GDM1 (cell line): ENCODE measurements at regions not wholly inside any gene's neighbourhood (a gene's known extent, or its start where the extent isn't known, plus 50 kb on each side); places are given as distances from the start of the nearest gene placed in this dataset.

Source experiments
- DNase-seq: peaks from one replicate; lab custom pipeline; 2025; lab: John Stamatoyannopoulos, UW

GRCh38 chr6:54991761-54992330, 145.3 kb downstream of the FAM83B start:
- no peak for DNase-seq

DNA sequence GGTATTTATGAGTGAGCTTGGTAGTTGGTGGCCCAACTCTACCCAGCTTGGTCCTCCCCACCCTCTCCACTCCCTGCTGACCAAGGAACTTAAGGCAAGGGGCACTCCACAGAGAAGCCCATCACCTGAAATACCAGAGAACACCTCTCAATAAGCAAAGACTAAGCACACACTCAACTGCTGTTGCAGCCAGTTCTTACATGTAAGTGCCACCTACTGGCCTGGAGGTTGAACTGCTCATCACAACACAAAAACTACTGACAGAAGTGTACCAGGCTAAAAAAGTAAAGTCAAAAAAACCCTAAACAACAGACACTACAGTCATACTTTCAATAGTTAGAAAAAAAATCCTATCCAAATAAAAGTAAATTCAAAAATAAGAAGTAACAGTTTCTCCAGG, 146.2 kb downstream of the FAM83B start:
- DNase-seq: no peak

GRCh38 chr6:54993294-54993693, 146.7 kb downstream of the FAM83B start:
- no peak for DNase-seq

DNA sequence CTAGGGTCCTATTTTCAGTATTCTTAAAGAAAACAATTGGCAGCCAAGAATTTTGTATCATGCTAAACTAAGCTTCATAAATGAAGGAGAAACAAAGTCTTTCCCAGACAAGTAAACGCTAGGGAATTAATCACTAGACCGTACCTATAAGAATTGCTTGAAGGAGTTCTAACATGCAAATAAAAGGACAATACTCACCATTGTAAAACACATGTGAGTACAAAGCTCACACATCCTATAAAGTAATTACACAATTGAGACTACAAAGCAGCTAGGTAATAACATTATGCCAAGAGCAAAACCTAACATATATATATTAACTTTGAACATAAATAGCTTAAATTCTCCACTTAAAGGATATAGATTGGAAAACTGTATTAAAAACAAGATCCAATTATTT, 147.4 kb downstream of the FAM83B start:
- no peak for DNase-seq

GRCh38 chr6:54998576-54998975, 152.0 kb downstream of the FAM83B start:
- DNase-seq: no peak

- no peak for DNase-seq
These were observed 157.3 kb downstream of the FAM83B start for GRCh38 chr6:55003719-55004430.

GRCh38 chr6:55009131-55009530, 162.6 kb downstream of the FAM83B start:
- DNase-seq: no peak

DNA sequence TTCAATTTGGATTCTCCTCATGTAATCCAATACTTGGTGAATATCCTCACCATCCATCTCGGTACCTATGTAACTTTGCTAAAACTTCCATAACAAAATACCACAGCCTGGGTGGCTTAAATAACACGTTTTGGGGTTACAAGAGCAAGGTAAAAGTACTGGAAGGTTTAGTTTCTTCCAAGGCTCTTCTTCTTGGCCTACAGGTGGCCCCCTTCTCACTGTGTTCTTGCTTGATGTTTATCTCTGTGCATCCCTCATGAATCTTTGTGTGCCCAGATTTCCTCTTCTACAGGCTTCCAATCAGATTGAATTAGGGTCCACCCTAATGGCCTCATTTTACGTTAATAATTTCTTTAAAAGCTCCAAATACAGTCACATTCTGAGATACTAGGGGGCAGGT, 163.3 kb upstream of the HCRTR2 start:
- DNase-seq: no peak

DNA sequence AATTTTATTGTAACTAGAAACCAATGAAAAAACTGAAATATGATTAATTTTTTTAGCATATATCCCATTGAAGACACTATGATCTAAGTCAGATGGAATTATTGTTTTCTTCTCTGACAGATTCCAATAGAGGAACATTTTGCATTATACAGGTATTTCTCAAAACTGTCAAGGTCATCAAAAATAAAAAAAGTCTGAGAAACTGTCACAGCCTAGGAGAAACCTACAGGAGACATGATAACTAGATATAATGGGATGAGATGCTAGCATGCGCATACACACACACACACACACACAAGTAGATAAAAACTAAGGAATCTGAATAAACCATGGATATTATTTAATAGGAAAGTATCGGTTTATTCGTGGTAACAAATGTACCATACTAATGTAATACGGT, 161.9 kb upstream of the HCRTR2 start:
- DNase-seq: no peak

- no peak for DNase-seq
These were observed 159.8 kb upstream of the HCRTR2 start for GRCh38 chr6:55014321-55015088.

GRCh38 chr6:55016261-55016660, 158.1 kb upstream of the HCRTR2 start:
- DNase-seq: no peak

DNA sequence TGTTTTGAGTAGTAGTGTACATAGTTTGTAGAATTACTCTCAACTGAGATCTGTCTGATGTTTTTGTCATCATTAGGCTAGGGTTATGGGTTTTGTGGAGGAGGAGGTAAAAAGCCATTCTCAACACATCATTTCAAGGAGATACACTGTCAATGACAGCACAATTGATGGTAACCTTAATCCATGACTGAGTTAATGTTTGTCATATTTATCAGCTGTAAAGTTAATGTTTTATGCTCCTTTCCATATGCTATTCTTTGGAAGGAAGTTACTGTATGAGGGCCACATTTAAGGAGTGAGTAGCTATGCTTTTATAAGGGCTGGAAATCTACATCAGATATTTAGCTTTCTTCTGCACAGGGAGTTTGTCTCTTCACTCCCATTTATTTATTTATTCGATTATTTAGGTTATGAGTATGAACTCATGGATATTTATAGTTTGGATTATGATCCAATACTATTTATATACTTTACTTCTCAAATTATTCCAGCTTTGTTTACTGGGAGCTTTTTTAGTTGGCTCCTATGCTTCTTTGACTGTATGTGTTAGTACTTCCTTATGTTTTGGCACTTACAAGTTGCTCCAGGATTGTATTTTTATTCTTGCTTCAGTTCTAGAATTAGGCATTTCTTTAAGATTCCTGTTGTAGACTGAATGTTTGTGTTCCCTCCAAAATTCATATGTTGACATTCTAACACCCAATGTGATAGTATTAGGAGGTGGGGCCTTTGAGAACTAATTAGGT, 156.6 kb upstream of the HCRTR2 start:
- DNase-seq: no peak

- DNase-seq: no peak
These were observed 154.7 kb upstream of the HCRTR2 start for GRCh38 chr6:55019591-55019990.

GRCh38 chr6:55023230-55023629, 151.1 kb upstream of the HCRTR2 start:
- no peak for DNase-seq

GRCh38 chr6:55033016-55033546, 141.2 kb upstream of the HCRTR2 start:
- DNase-seq: no peak

DNA sequence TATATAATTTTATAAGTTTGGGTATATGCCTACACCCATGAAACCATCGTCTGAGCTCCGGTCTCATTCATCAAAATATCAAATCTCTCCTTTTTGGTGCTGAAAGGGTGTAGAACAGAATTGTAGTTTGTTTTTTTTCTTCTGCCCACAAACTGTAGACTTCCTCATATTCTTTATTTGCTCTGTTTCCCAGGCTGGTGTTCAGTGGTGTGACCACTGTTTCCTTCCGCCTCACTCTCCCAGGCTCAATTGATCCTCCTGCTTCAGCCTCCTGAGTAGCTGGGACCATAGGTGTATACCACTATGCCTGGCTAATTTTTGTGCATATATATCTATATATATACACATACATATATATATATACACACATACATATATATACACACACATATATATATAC, 139.6 kb upstream of the HCRTR2 start:
- DNase-seq: peak; percentile 83

GRCh38 chr6:55040102-55040848, 134.0 kb upstream of the HCRTR2 start:
- no peak for DNase-seq

DNA sequence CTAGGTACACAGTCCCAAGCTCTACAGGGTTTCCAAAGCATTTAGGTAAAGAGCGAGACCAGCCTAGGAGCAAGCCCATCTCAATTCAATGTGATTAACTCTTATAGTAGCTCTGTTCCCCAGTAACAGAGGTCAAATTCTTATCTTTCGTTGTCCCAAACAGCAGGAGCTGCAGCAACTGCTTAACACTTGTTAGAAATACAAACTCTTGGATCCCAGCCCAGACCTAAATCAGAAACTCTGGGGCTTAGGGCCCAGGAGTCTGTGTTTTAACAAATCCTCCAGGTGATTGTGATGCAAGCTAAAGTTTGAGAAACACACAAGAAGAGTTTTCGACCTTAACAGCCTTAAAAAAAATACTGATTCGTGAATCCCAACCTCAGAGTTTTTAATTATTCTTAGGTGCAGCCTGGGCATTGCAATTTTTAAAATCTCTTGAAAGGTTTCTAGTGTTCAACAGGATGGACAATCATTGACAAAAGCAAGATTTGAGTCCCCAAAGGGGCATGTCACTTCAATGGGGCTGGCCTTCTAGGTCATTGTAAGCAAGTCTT, 127.4 kb upstream of the HCRTR2 start:
- DNase-seq: no peak

DNA sequence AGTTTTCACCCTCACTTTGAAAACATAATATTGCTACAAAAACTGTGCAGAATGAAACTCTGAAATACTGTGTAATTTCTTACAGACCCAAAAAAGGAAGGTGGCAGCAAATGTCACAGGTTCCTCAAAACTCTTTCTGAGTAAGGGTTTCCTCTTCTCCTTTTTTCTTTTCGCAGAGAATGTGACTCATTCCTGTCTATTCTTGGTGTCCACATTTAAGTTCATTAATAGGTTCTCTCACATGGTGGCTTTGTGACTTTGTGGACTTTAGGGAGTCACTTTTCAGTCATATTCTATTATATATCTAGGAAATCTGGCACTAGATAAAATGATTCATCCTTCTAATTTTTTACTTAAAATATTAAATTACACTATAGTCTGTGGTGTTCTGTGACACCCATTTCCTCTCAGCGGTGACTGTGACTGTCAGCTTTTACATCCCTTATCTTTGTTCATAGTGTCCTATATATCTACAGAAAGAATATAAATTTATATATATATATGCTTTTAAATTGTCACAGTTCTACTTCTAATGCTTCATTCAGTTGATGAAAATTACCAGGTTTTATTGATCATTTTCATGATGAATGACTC, 126.8 kb upstream of the HCRTR2 start:
- peak; percentile 64 for DNase-seq

DNA sequence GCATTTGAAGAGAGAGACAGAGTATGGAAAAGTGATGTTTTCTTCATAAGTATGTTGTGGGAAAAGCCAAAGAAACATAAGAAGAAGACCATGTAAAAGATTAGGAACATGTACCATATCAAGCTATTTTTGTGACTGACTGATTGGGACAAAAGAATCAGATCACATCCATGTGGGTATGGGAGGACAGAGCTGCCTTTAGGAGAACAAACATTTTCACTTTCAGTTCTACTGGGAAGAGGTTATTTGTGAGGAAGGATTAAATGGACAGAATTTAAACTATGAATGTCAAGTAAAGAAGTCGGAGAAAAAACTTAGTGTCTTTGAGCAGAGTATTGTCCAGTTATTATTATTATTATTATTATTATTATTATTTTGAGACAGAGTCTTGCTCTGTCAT, 124.4 kb upstream of the HCRTR2 start:
- no peak for DNase-seq

DNA sequence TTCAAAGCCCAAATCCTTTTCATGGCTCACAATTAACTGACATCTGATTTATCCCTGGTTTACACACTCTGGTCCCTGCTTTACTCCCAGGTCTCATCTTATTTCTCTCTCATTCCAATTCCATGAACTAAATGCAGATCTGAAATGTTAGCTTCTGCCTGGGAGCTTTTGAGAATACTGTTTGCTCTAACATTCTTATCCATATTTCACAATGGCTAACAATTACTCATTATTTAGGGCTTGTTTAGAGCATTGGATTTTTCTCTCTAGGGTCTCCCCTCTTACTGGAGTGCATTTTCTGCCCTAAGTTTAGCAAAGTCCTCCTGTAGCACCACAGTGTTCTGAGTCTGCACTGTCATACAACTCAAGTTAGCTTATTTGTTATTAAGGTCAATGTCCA, 121.5 kb upstream of the HCRTR2 start:
- DNase-seq: no peak
